ENCODE measurements at regions not wholly inside any gene's neighbourhood (a gene's known extent, or its start where the extent isn't known, plus 50 kb on each side); places are given as distances from the start of the nearest gene placed in this dataset.
A peak's percentile ranks its signal among the peaks of the same experiment; 100 is the strongest.

DNA sequence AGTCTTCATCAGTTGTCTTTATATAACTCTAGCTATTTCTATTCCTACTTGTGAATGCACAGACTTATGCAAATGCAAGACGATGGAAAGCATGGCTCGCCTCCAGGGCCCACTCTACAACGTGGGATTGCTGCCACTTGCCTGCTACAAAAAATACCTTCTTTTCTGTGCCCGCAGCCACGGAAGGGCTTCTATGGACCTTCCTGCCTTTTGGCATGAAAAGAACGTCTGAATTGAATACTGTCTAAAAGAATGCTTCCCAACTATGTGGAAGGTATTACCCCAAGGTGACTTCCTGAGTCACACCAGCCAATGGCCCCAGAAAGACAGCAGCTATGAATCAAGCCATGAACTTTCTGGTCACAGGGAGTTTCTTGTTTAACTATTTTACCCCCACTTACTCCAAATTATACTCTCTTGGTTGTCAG is 261.2 kb downstream of the HIVEP2 start:
- no peak for DNase-seq

DNA sequence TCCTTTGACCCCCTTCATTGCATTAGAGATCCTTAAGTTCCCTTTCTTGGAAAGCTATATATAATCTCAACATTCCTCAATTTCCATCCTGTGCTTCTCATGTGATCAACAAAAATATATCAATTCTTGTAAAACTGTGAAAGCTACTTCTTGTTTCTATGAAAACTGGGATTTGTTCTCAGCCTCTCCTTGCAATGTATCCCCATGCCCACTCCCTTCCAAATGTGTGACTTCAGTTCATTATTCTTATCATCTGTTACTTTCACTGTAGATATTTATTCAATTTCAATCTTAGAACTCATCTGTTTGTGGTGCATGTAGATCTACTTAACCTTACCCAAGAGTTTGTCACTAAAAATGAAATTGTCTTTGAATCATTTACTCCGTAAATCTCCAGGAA is 260.6 kb downstream of the HIVEP2 start:
- DNase-seq = no peak

DNA sequence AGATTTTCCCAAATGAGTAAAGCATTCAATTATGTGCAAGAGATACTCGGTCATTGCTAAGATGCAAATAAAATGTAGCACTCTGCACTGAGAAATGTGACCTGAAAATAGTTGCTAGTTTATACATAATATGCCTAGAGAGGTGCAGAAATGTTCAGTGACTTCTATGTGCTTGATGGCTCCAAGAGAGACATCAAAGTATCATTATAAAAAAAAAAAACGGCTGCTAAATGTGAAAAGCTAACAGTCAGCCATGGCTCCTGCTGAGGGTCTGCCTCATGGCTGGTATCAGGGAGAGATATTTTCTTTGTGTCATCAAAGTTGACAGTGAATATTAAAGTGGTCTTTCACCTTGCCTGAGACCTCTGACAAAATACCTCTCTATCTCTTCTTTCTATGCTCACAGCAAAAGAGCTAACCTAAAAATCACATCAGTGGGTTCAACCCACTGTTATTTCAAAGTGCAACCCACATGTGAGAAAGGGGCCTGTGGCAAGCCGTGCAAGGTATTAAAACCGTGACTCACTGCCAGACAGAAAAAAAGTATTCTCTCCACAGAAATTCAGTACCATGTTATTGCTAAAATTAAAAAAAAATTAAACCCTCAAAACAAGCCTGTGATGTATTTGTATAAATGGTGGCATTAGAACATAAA is 259.0 kb downstream of the HIVEP2 start:
- no peak for DNase-seq

DNA sequence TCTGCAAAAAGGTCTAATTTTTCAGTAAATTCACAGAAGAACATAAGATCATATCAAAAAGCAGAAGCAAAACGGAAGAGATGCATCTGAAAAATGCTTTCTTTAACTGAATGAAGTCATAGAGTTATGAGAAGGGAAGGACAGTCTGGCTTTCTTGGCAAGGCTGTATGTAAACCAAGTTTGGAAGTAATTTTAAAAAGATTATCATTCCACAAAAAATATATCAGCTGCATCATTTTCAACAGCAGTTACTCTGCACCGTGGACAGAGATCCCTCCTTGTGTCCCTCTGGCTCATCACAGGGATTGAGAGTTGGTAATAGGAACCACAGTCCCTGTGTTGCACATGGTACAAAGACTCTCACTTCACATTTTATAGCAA is 258.5 kb downstream of the HIVEP2 start:
- no peak for DNase-seq

DNA sequence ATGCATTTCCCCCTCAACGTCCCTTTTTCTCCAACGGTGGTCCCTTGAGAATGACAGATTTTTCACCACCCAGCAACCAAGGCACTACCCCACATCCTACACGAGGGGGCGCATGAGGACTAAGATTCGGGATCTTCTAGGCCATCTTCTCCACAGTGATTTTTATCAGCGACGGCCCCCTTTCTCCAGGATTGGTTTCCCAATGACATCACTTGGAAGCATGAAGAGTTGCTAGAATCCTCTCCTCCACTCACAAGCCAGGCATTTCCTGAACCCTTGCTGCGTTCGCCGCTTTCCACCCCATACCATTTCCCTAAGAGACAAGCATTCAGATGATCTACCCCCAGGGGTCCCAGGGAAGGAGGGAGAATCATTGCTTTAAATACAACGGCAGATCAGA is 252.0 kb downstream of the HIVEP2 start:
- peak; percentile 64 for DNase-seq

DNA sequence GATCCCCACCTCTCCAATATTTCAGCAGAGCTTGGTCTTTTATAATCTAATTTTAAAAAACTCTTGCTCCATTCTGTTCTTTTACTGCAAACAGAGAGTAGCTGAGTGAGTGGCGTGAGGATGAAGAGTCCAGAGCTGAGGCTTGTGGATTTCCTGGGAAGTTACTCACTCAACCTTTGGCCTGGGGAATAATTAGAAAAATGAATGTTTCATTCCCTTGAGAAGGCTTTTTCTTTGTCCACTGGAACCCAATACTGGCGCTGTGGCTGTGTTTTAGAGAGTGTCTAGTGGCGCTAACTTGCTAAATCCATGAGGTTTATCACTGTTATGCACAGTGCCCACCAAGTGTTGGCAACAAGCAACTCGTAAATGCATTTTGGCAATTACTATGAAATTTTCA is 251.5 kb downstream of the HIVEP2 start:
- no peak for DNase-seq

DNA sequence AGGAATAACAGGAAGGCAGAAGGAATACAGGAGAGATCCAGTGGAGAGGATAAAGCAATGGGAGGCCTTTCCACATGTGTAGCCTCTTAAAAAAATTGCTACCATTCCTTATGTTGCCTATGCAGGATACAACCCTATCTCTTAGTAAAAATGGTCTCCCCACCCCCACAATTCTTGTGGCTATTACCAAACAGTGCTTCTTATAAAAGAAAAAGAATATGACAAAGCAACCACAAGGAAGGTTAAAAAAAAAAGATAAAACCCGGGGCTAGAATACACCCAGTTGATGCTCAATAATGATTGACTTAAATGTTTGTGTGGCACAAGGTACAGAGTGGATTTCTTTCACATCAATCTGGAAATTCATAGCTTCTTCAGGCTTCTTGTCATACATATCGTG is 250.9 kb downstream of the HIVEP2 start:
- no peak for DNase-seq

DNA sequence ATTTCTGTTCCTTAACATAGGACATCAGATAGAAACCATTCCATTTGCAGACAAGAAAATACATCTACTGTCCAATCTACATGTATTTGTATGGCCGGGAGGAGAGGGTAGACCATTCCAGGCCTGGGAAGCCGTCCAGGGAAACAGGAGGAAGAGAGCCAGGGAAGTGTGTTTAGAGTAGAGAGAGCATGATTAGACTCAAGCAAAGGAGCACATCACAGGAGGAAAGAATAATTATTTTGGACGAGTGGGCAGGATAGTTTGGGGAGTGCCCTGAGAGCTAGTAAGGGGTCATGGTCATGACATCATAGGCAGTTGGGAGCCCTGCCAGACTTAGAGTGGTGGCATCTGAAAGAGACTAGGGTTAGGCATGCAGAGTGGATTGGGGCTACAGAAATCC is 250.0 kb downstream of the HIVEP2 start:
- DNase-seq = no peak

DNA sequence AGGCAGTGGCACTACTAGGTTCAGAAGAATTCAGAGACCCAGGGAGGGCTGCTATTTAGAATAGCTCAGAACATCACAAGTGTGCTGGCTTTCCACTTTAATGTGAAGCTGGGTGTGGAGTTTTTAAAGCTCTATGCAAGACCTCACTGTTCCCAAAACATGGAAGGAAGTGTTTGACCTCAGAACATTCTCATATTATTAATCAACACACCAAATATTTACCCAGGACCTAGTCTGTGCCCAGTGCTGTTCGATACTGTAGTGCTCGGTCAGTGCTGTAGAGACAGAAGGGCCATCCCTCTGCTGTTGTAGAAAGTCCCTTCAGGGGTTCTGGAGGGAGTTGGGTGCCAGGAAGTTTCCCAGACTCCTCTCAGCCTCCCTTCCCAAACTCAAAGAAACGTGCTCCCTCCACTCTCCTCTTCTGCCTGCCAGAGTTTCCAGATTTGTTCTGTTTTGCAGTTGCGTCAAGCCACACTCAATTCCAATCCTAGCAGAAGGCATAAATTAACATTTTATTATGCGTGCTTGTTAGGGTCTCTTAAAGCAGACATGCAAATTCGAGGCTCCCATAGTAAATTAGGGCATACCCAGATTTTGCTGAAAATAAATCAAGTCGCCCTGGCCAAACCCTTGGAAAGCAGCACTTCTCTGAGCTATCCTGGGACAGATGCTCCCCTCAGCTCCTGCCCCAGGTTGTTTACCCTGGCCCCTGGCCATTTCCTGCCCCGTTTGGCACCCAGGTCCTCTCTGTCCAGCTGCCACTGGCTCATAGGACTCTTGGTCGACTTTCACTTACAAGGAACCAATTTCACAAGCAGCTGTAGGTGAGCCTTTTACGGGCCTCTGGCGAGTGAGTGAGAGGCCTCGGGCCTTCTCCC is 248.6 kb downstream of the HIVEP2 start:
- DNase-seq = no peak

DNA sequence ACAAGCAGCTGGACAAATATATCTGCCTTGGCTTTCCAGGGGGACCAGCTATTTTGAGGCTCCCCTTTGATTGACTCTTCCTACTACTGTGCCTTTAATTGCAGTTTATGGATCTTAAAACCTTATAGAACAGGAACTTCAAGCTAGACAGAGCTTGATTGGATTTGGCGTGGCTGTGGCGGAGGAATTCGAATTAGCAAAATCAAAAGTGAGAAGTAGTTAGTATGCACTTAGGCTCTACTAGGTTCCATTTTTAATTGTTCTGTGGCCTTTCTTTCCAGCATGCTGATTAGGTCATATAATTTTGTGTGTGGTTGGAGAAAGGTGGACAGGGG is 248.0 kb downstream of the HIVEP2 start:
- DNase-seq = no peak

DNA sequence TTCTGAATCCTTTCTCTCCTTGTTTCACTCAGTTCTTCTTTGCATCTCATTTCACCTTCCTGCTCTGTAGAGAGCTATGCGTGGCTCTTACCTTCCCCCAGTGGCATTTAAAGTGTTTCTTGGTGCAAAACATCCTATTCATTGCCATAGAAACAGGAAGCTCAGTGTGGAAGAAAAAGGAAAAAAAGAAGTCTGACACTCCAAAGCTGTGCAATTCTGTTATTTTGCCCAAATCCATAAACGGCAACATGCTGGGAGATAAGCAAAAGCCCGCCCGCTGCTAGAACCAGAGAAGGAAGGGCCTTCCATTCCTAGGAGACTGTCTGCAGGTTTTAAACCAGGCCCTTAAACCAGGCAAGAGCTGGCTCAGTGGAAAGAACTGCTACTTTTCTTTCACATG is 247.1 kb downstream of the HIVEP2 start:
- no peak for DNase-seq

DNA sequence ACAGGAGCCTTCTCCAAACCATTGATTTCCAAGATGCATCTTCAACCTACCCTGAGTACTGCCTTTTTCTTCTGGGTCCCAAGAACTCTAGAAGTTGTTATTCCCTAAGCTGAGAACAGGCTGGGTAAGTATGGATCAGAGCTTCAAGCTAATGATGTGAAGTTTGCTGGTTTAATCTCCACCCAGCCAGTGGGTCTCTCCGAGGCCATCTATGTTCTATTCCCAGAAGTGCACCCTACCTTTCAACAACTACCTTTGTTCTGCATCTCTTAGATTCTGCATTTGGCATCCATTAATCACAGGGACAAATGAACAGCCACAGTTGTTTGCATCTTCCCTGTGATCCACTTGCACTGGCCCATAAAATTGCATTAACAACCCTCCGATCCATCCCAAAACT is 246.2 kb downstream of the HIVEP2 start:
- DNase-seq = no peak

DNA sequence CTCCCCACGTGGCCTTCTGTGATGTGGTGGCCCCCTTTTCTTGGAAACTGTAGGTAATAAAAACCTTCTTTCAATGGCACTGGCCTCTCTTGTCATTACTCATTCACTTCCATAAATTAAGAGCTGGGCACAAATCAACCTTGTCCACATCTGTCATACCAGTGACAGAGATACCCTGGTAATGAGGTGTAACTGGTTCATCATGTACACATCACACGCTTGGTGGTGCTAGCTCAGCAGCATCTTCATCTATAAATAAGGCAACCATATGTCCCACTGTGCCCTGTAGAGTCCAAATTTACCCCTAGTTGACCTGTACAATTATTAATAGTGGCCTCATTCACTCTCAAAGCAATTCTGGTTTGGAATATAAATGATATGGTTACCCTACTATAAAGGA is 245.6 kb downstream of the HIVEP2 start:
- no peak for DNase-seq

DNA sequence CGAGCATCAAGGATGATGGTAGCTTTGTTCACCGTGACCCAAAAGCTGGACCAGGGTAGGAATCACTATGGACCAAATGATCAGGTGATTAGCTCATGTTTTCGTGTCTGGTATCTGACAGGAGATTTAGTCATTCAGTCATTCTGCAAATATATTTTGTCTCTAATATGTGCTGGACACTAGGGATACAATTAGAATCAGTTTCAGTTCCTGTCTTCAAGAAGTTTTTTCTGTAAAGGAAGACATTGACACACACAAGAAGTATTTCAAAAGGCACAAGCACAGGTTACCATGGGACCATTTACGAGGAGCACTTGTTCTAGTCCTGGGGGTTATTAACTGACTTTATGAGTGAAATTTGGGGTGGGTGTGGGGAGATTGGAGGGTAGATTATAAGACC is 244.9 kb downstream of the HIVEP2 start:
- no peak for DNase-seq

DNA sequence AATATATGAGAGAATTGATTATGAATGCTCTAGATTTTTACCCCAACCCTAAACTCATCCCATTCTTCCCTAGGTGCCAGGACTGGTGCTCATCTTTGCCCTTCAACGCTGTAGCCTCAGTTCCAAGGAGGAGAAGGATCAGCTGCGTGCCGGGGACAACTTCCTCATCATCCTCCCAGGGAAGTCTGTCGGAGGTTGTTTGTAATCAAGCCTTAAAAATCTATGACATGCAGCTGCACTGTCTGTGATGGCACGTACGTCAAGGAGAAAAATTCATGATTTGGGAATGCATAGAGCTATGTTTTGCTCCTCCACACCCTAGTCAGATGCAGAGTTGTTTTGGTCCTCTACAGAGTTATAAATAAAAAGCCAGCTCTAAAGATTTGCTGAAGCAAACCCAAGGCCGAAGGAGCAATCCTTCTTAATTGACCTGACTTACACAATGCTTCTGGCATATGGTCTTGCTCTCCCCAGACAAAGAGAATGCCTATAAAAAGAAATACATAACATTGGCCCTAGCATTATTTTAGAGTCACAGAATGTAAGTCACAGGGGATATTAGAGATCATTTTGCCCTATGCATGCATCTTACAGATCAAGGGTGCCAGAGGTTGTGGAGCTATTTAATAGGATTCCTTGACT is 244.2 kb downstream of the HIVEP2 start:
- DNase-seq = no peak

Measured in midbrain (tissue), 1 donor.